ENCODE measurements at regions not wholly inside any gene's neighbourhood (a gene's known extent, or its start where the extent isn't known, plus 50 kb on each side); places are given as distances from the start of the nearest gene placed in this dataset.

- Histone ChIP-seq H3K27me3 (ENCODE audit: control insufficient read depth in 3 of 3, insufficient read depth in 3 of 3, low read length in 2 of 3) (no peaks in the 10 kb centered on the region), H3K4me3 (no peak overlapping the region), H3K9ac (ENCODE audit: insufficient read depth in 1 of 2, low read length in 2 of 2) (no peak overlapping the region), H3K4me1 (ENCODE audit: control insufficient read depth in 5 of 5, insufficient read depth in 5 of 5, low read length in 5 of 5) (peaks cover 0 to 4% (median 0%) of the 10 kb centered on the region in 5 donors), H3K36me3 (ENCODE audit: control insufficient read depth in 4 of 4, insufficient read depth in 4 of 4, low read length in 4 of 4) (no peaks in the 10 kb centered on the region), H3K9me3 (ENCODE audit: control insufficient read depth in 4 of 4, insufficient read depth in 3 of 4, low read length in 3 of 4) (peaks cover 0 to 5% (median 2%) of the 10 kb centered on the region in 4 donors), H3K27ac (ENCODE audit: low read depth in 1 of 2, low read length in 1 of 2) (no peak overlapping the region)
- TF ChIP-seq CTCF (IDR thresholded peaks at IDR 0.05; ENCODE audit: control extremely low read depth, extremely low read depth): no peak
- WGBS, 2 donors: 88 to 94% methylated on average over 5 of the region's 5 CpGs
- ATAC-seq (ENCODE audit: insufficient read depth, low FRiP score) (no peak), DNase-seq (no peak)
Observed at GRCh38 chr14:82861313-82861712, 1327.7 kb upstream of the SEL1L start.

DNA sequence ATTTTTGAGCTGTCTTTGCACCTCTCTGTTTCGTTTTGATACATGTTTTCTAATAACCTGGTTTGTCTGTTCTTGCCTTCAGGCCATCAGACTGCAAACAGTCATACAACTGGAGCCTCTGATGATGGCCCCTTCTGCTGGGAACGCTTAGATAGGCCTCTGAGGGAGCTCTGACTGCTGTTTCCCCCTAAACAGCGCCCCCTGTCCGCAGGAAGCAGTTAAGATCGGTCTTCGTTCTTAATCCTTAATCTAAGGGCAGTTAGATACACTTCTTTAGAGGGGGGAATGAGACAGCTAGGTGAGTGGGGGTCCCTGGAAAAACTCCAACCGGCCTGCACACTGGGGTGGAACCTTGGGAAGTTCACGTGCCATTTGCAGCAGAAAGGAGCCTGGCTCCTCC is 1338.8 kb upstream of the SEL1L start:
- no peaks in the 10 kb centered on the region for H3K9me3 ChIP-seq (ENCODE audit: control insufficient read depth in 4 of 4, insufficient read depth in 3 of 4, low read length in 3 of 4)
- TF ChIP-seq CTCF (IDR thresholded peaks at IDR 0.05; ENCODE audit: control extremely low read depth, extremely low read depth): no peak
- WGBS, 2 donors: 56 to 57% methylated on average over 8 of the region's 8 CpGs

DNA sequence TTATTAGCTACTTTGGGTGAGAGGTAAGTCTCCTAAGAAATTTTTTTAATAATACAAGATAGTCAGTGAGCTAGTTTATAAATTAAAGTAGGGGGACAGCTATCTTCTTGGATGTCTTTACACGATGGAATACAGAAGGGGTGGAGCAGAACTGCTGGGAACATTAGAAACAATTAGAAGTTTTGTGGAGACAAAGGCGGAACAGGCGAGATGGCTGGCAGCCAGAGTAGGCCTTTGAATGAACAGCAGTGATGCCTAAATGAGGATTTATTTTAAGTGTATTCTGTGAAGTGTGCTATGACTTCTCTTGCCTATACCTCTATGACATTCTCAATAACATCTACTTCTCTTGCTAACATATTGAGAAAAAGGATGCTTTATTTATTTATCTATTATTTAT is 1345.3 kb upstream of the SEL1L start:
- Histone ChIP-seq H3K4me3 (no peak overlapping the region), H3K27me3 (ENCODE audit: control insufficient read depth in 3 of 3, insufficient read depth in 3 of 3, low read length in 2 of 3) (no peaks in the 10 kb centered on the region), H3K4me1 (ENCODE audit: control insufficient read depth in 5 of 5, insufficient read depth in 5 of 5, low read length in 5 of 5) (no peaks in the 10 kb centered on the region), H3K9me3 (ENCODE audit: control insufficient read depth in 4 of 4, insufficient read depth in 3 of 4, low read length in 3 of 4) (no peaks in the 10 kb centered on the region), H3K9ac (ENCODE audit: insufficient read depth in 1 of 2, low read length in 2 of 2) (no peak overlapping the region), H3K27ac (ENCODE audit: low read depth in 1 of 2, low read length in 1 of 2) (no peak overlapping the region), H3K36me3 (ENCODE audit: control insufficient read depth in 4 of 4, insufficient read depth in 4 of 4, low read length in 4 of 4) (no peaks in the 10 kb centered on the region)
- ATAC-seq (ENCODE audit: insufficient read depth, low FRiP score) (no peak), DNase-seq (no peak)
- 75 to 79% methylated on average over 3 of the region's 3 CpGs for WGBS, 2 donors
- no peak for TF ChIP-seq CTCF (IDR thresholded peaks at IDR 0.05; ENCODE audit: control extremely low read depth, extremely low read depth)

More for the DNA sequence above, 1338.8 kb upstream of the SEL1L start:
- DNase-seq: no peak
- Histone ChIP-seq H3K36me3 (ENCODE audit: control insufficient read depth in 4 of 4, insufficient read depth in 4 of 4, low read length in 4 of 4) (no peaks in the 10 kb centered on the region), H3K27ac (ENCODE audit: low read depth in 1 of 2, low read length in 1 of 2) (no peak overlapping the region), H3K4me1 (ENCODE audit: control insufficient read depth in 5 of 5, insufficient read depth in 5 of 5, low read length in 5 of 5) (no peaks in the 10 kb centered on the region), H3K4me3 (no peak overlapping the region), H3K27me3 (ENCODE audit: control insufficient read depth in 3 of 3, insufficient read depth in 3 of 3, low read length in 2 of 3) (no peaks in the 10 kb centered on the region), H3K9ac (ENCODE audit: insufficient read depth in 1 of 2, low read length in 2 of 2) (no peak overlapping the region)
- ATAC-seq (ENCODE audit: insufficient read depth, low FRiP score): no peak

- no peaks in the 10 kb centered on the region for H3K36me3 ChIP-seq (ENCODE audit: control insufficient read depth in 4 of 4, insufficient read depth in 4 of 4, low read length in 4 of 4)
- H3K9ac ChIP-seq (ENCODE audit: insufficient read depth in 1 of 2, low read length in 2 of 2): no peak overlapping the region
- WGBS, 2 donors: 77 to 82% methylated on average over 5 of the region's 5 CpGs
- no peaks in the 10 kb centered on the region for H3K4me1 ChIP-seq (ENCODE audit: control insufficient read depth in 5 of 5, insufficient read depth in 5 of 5, low read length in 5 of 5)
- no peak overlapping the region for H3K27ac ChIP-seq (ENCODE audit: low read depth in 1 of 2, low read length in 1 of 2)
- no peak overlapping the region for H3K4me3 ChIP-seq
- H3K9me3 ChIP-seq (ENCODE audit: control insufficient read depth in 4 of 4, insufficient read depth in 3 of 4, low read length in 3 of 4): no peaks in the 10 kb centered on the region
- H3K27me3 ChIP-seq (ENCODE audit: control insufficient read depth in 3 of 3, insufficient read depth in 3 of 3, low read length in 2 of 3): no peaks in the 10 kb centered on the region
- DNase-seq: no peak
- no peak for ATAC-seq (ENCODE audit: insufficient read depth, low FRiP score)
- TF ChIP-seq CTCF (IDR thresholded peaks at IDR 0.05; ENCODE audit: control extremely low read depth, extremely low read depth): no peak
Observed at GRCh38 chr14:82879949-82880535, 1346.4 kb upstream of the SEL1L start.
